Activated CD8-positive, alpha-beta T cell treated with anti-CD3 and anti-CD28 coated beads, Interleukin-2, amount 10 ng/mL, durations not matched to agents 7 days and 5 days (primary cell): ENCODE measurements at regions not wholly inside any gene's neighbourhood (a gene's known extent, or its start where the extent isn't known, plus 50 kb on each side); places are given as distances from the start of the nearest gene placed in this dataset.
"Not testable (repeated sequence)": the region's sequence is repeated elsewhere in the genome, so short reads cannot be mapped to it uniquely, and the experiment has no call there.

Source experiments
- ATAC-seq: fragments of 150-1000 bp; cut with Tn5 transposase; one replicate; pipeline ENCODE4 v1.10.0; 2021; ENCODE audit warnings: moderate library complexity
- CTCF ChIA-PET: fragments of 350-600 bp; sonication (Branson Sonifier 250); formaldehyde crosslinking; loops from one replicate; lab custom pipeline; 2021; ENCODE audit warnings: antibody characterized with exemption; lab: Charles Lee
- POLR2A ChIA-PET: fragments of 350-600 bp; sonication (Branson Sonifier 250); formaldehyde crosslinking; loops from one replicate; lab custom pipeline; 2021; ENCODE audit warnings: antibody characterized with exemption; lab: Charles Lee
- DNase-seq: peaks from one replicate; pipeline ENCODE4 v3.0.0-alpha.2; 2020
- H3K27ac Mint-ChIP-seq: one replicate; pipeline ENCODE4 v1.8.0; 2021; ENCODE audit warnings: mild to moderate bottlenecking, mixed read lengths
- H3K27me3 Mint-ChIP-seq: one replicate; pipeline ENCODE4 v1.8.0; 2021; ENCODE audit warnings: low read depth, mixed read lengths
- H3K36me3 Mint-ChIP-seq: one replicate; pipeline ENCODE4 v1.8.0; 2021; ENCODE audit warnings: low read depth, mixed read lengths
- H3K4me1 Mint-ChIP-seq: one replicate; pipeline ENCODE4 v1.8.0; 2021; ENCODE audit warnings: low read depth, mixed read lengths
- H3K4me3 Mint-ChIP-seq: one replicate; pipeline ENCODE4 v1.8.0; 2021; ENCODE audit warnings: mild to moderate bottlenecking, mixed read lengths
- H3K9me3 Mint-ChIP-seq: one replicate; pipeline ENCODE4 v1.8.0; 2022; ENCODE audit warnings: mixed read lengths; ENCODE audit not compliant: insufficient read depth

DNA sequence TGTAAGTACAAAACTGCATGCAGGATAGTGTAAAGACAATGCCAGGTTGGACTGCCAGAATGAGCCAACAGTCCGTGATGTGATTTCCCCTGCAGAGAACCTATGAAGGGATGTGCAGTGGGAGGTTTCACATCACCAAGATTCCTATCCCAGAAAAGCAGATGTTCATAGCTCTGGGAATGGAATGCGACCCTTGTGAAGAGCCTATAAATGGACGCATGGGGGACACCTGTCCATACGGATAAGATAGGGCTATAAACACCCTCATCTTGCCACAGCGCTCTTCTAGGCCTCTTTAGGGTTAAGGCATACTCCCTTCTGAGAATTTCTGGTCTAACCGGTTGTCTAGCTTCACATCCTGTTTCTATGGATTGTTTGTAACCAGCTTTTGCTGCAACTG, 1261.8 kb downstream of the RAPGEF2 start:
- H3K27ac Mint-ChIP-seq, DNase-seq, CTCF ChIA-PET, H3K27me3 Mint-ChIP-seq, H3K4me1 Mint-ChIP-seq, H3K4me3 Mint-ChIP-seq, ATAC-seq, POLR2A ChIA-PET, H3K9me3 Mint-ChIP-seq, H3K36me3 Mint-ChIP-seq: not testable (repeated sequence)

DNA sequence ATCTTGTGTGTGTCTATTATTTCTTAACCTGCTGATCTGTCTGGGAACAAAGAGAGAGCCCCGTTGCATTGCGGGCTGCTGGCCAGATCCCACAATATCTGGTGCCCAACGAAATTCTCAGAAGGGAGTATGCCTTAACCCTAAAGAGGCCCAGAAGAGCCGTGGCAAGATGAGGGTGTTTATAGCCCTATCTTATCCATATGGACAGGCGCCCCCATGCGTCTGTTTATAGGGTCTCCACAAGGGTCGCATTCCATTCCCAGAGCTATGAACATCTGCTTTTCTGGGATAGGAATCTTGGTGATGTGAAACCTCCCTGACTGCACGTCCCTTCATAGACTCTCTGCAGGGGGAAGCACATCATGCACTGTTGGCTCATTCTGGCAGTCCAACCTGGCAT, 1262.5 kb downstream of the RAPGEF2 start:
- H3K9me3 Mint-ChIP-seq, POLR2A ChIA-PET, H3K36me3 Mint-ChIP-seq, H3K27ac Mint-ChIP-seq, ATAC-seq, H3K4me3 Mint-ChIP-seq, DNase-seq, CTCF ChIA-PET, H3K4me1 Mint-ChIP-seq, H3K27me3 Mint-ChIP-seq: not testable (repeated sequence)

- H3K4me3 Mint-ChIP-seq = no peak overlapping the region
- ChIA-PET CTCF (no interaction called here), POLR2A (no interaction called here)
- DNase-seq (no peak), ATAC-seq (no peak)
- H3K9me3 Mint-ChIP-seq = peaks cover 8% of the 10 kb centered on the region
- H3K36me3 Mint-ChIP-seq = no peaks in the 10 kb centered on the region
- H3K4me1 Mint-ChIP-seq = no peaks in the 10 kb centered on the region
- no peak overlapping the region for H3K27ac Mint-ChIP-seq
- H3K27me3 Mint-ChIP-seq = no peaks in the 10 kb centered on the region
Measured at GRCh38 chr4:160370046-160370445, 1267.2 kb downstream of the RAPGEF2 start.

- Mint-ChIP-seq H3K27ac (no peak overlapping the region), H3K4me3 (no peak overlapping the region), H3K36me3 (no peaks in the 10 kb centered on the region), H3K27me3 (no peaks in the 10 kb centered on the region), H3K4me1 (no peaks in the 10 kb centered on the region), H3K9me3 (peaks cover 8% of the 10 kb centered on the region)
- ChIA-PET POLR2A (no interaction called here), CTCF (no interaction called here)
- no peak for ATAC-seq
- DNase-seq = no peak
Measured at GRCh38 chr4:160371446-160371845, 1268.6 kb downstream of the RAPGEF2 start.

- ChIA-PET CTCF (no interaction called here), POLR2A (no interaction called here)
- H3K27me3 Mint-ChIP-seq = no peaks in the 10 kb centered on the region
- no peak overlapping the region for H3K27ac Mint-ChIP-seq
- ATAC-seq = no peak
- peaks cover 8% of the 10 kb centered on the region for H3K9me3 Mint-ChIP-seq
- no peaks in the 10 kb centered on the region for H3K4me1 Mint-ChIP-seq
- DNase-seq = no peak
- no peak overlapping the region for H3K4me3 Mint-ChIP-seq
- H3K36me3 Mint-ChIP-seq = no peaks in the 10 kb centered on the region
Measured at GRCh38 chr4:160372390-160372789, 1269.5 kb downstream of the RAPGEF2 start.

- Mint-ChIP-seq H3K9me3 (peaks cover 3% of the 10 kb centered on the region), H3K4me1 (no peaks in the 10 kb centered on the region), H3K27ac (no peak overlapping the region), H3K4me3 (no peak overlapping the region), H3K27me3 (no peaks in the 10 kb centered on the region), H3K36me3 (no peaks in the 10 kb centered on the region)
- DNase-seq (no peak), ATAC-seq (no peak)
- CTCF ChIA-PET = no interaction called here
- POLR2A ChIA-PET = no interaction called here
Measured at GRCh38 chr4:160373911-160374310, 1271.0 kb downstream of the RAPGEF2 start.

DNA sequence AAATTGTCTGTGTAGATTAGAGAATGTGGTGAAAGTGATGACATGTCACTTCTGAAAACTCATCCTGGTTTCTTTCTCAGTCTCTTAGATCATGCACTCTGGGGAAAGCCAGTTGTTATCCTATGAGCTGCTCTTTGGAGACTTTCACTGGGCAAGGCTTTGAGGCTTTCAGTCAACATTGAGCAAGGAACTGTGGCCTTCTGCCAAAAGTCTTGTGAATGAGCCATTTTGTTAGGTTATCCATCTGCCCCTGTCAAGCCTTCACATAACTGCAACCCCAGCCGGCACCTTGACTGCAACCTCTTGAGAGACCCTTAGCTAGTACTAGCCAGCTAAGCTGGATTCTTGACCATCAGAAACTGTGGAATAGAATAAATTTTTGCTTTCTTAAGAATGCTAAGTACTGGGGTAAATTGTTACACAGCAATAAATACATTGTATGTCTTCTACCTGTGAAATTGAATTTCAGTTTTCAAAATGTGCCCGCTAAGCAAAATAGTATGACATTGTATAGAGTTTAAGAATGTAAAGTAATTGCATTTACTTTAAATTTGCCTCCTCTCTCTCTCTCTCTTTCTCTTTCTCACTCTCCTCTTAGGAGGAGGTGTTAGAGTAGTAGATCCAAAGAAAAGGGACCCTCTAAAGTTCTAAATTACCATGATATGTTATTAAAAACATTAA, 1273.0 kb downstream of the RAPGEF2 start:
- no peaks in the 10 kb centered on the region for H3K36me3 Mint-ChIP-seq
- no peak overlapping the region for H3K27ac Mint-ChIP-seq
- no peak for ATAC-seq
- CTCF ChIA-PET = no interaction called here
- peaks cover 3% of the 10 kb centered on the region for H3K9me3 Mint-ChIP-seq
- H3K4me3 Mint-ChIP-seq = no peak overlapping the region
- H3K27me3 Mint-ChIP-seq = no peaks in the 10 kb centered on the region
- DNase-seq = no peak
- POLR2A ChIA-PET = no interaction called here
- H3K4me1 Mint-ChIP-seq = no peaks in the 10 kb centered on the region

DNA sequence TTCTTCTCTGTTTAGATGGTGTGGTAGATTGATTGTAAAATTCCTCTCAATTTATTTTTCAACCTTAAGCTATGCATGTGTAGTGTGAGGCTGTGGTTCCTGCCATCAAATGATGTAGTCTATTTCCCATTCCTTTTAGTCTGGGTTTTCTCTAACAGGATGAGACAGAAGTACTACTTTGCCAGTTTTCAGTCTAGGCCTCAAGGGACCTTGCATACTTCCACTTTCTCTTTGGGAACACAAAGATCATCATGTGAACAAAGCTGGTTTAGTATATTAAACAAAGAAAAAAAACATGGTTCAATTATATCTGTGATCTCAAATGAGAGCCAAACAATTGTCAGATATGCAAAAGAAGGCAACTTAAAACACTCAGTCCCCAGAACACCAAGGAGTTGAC, 1284.0 kb downstream of the RAPGEF2 start:
- no peak overlapping the region for H3K4me3 Mint-ChIP-seq
- no peaks in the 10 kb centered on the region for H3K27me3 Mint-ChIP-seq
- ATAC-seq (no peak), DNase-seq (no peak)
- H3K27ac Mint-ChIP-seq = no peak overlapping the region
- peaks cover 6% of the 10 kb centered on the region for H3K9me3 Mint-ChIP-seq
- ChIA-PET POLR2A (no interaction called here), CTCF (no interaction called here)
- no peaks in the 10 kb centered on the region for H3K4me1 Mint-ChIP-seq
- H3K36me3 Mint-ChIP-seq = no peaks in the 10 kb centered on the region

DNA sequence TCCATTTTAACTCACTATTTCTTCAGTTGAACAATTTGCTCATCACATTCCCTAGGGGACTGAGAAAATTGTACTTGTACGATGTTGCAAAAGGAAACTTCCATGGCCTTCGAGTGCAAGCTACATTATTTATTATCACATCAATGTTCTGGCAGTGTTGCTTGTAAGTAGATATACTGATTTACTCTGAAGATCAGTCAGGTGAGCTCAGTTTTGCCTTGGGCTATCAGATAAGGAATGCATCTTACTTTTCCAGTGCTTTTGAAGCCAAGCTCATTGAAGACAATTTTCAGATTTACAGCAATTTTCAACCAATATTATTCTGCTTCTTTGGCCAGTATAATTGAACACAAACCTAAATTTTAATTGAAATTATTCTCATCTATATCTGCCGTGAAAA, 1296.9 kb downstream of the RAPGEF2 start:
- H3K4me1 Mint-ChIP-seq = no peaks in the 10 kb centered on the region
- ATAC-seq (no peak), DNase-seq (no peak)
- no peaks in the 10 kb centered on the region for H3K27me3 Mint-ChIP-seq
- no peak overlapping the region for H3K4me3 Mint-ChIP-seq
- H3K36me3 Mint-ChIP-seq = no peaks in the 10 kb centered on the region
- POLR2A ChIA-PET = no interaction called here
- H3K9me3 Mint-ChIP-seq = peaks cover 10% of the 10 kb centered on the region
- H3K27ac Mint-ChIP-seq = no peak overlapping the region
- CTCF ChIA-PET = no interaction called here

DNA sequence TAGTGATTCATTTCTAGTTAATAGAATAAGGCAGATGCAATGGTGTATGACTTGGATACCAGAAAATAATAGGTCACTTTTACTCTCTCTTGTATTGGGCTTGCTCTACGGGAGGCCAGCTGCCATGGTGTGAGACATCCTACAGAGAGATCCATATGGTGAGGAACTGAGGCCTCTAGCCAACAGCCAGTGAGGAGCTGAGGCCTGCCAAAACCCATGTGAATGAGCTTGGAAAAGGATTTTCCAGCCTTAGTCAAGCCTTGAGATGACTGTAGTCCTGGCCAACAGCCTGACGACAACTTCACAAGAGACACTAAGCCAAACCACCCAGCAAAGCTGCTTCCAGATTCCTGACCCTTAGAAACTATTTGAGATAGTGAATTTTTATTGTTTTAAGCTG, 1300.2 kb downstream of the RAPGEF2 start:
- no peak overlapping the region for H3K27ac Mint-ChIP-seq
- no peak overlapping the region for H3K4me3 Mint-ChIP-seq
- no peak for DNase-seq
- H3K4me1 Mint-ChIP-seq = no peaks in the 10 kb centered on the region
- H3K27me3 Mint-ChIP-seq = no peaks in the 10 kb centered on the region
- ChIA-PET CTCF (no interaction called here), POLR2A (no interaction called here)
- ATAC-seq = no peak
- H3K36me3 Mint-ChIP-seq = no peaks in the 10 kb centered on the region
- H3K9me3 Mint-ChIP-seq = peaks cover 9% of the 10 kb centered on the region

- POLR2A ChIA-PET = no interaction called here
- CTCF ChIA-PET = no interaction called here
- no peak overlapping the region for H3K4me3 Mint-ChIP-seq
- no peaks in the 10 kb centered on the region for H3K4me1 Mint-ChIP-seq
- no peaks in the 10 kb centered on the region for H3K27me3 Mint-ChIP-seq
- peaks cover 5% of the 10 kb centered on the region for H3K9me3 Mint-ChIP-seq
- no peaks in the 10 kb centered on the region for H3K36me3 Mint-ChIP-seq
- ATAC-seq (no peak), DNase-seq (no peak)
- no peak overlapping the region for H3K27ac Mint-ChIP-seq
Measured at GRCh38 chr4:160406263-160406825, 1303.5 kb downstream of the RAPGEF2 start.

- CTCF ChIA-PET = no interaction called here
- Mint-ChIP-seq H3K9me3 (peaks cover 7% of the 10 kb centered on the region), H3K36me3 (no peaks in the 10 kb centered on the region), H3K4me3 (no peak overlapping the region), H3K4me1 (no peaks in the 10 kb centered on the region), H3K27me3 (no peaks in the 10 kb centered on the region), H3K27ac (no peak overlapping the region)
- no peak for ATAC-seq
- DNase-seq = no peak
- POLR2A ChIA-PET = no interaction called here
Measured at GRCh38 chr4:160414496-160414895, 1311.6 kb downstream of the RAPGEF2 start.
